ENCODE measurements at regions not wholly inside any gene's neighbourhood (a gene's known extent, or its start where the extent isn't known, plus 50 kb on each side); places are given as distances from the start of the nearest gene placed in this dataset.

- intact Hi-C loops (cut with DNase I; ENCODE audit: low total_unique reads), result no loop called here
- no peaks in the 10 kb centered on the region for H3K4me1 ChIP-seq
- TF ChIP-seq, protein P1, sequence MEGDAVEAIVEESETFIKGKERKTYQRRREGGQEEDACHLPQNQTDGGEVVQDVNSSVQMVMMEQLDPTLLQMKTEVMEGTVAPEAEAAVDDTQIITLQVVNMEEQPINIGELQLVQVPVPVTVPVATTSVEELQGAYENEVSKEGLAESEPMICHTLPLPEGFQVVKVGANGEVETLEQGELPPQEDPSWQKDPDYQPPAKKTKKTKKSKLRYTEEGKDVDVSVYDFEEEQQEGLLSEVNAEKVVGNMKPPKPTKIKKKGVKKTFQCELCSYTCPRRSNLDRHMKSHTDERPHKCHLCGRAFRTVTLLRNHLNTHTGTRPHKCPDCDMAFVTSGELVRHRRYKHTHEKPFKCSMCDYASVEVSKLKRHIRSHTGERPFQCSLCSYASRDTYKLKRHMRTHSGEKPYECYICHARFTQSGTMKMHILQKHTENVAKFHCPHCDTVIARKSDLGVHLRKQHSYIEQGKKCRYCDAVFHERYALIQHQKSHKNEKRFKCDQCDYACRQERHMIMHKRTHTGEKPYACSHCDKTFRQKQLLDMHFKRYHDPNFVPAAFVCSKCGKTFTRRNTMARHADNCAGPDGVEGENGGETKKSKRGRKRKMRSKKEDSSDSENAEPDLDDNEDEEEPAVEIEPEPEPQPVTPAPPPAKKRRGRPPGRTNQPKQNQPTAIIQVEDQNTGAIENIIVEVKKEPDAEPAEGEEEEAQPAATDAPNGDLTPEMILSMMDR (IDR thresholded peaks at IDR 0.05), result no peak
- DNase-seq, result no peak
- H3K27me3 ChIP-seq, result no peaks in the 10 kb centered on the region
- H3K27ac ChIP-seq, result no peak overlapping the region
- no peaks in the 10 kb centered on the region for H3K9me3 ChIP-seq
- H3K4me3 ChIP-seq, result no peak overlapping the region
- no peaks in the 10 kb centered on the region for H3K36me3 ChIP-seq
Observed at GRCh38 chrX:42399632-42400024, 378.3 kb downstream of the PPP1R2C start.

GRCh38 chrX:42398967-42399631 is 378.9 kb downstream of the PPP1R2C start:
- DNase-seq, result no peak
- TF ChIP-seq, protein P1 (IDR thresholded peaks at IDR 0.05), result no peak
- intact Hi-C loops (cut with DNase I; ENCODE audit: low total_unique reads), result no loop called here
- no peaks in the 10 kb centered on the region for H3K36me3 ChIP-seq
- H3K27me3 ChIP-seq, result no peaks in the 10 kb centered on the region
- H3K4me3 ChIP-seq, result no peak overlapping the region
- H3K4me1 ChIP-seq, result no peaks in the 10 kb centered on the region
- no peaks in the 10 kb centered on the region for H3K9me3 ChIP-seq
- no peak overlapping the region for H3K27ac ChIP-seq

DNA sequence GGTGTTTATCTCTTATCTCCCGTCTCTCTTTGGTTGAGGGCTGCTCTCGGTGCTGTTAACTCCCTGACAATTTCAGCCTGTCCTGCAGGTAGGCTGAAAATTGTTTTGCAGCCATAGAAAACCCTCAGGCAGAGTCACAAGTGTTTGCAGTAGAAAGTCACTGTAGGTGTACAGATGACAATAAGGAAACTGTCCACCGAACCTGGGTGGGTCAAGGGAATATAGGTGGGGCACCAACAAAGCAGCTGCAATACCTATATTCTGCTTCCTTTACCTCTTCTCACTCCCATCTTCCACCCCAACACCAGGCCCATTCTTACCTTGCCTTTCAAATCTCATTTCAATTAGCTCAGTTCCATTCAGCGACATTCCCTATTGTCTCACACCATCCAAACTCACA is 381.8 kb downstream of the PPP1R2C start:
- Histone ChIP-seq H3K27ac (no peak overlapping the region), H3K36me3 (no peaks in the 10 kb centered on the region), H3K4me3 (no peak overlapping the region), H3K9me3 (no peaks in the 10 kb centered on the region), H3K27me3 (no peaks in the 10 kb centered on the region), H3K4me1 (no peaks in the 10 kb centered on the region)
- intact Hi-C loops (cut with DNase I; ENCODE audit: low total_unique reads), result no loop called here
- no peak for DNase-seq
- TF ChIP-seq, protein P1 (IDR thresholded peaks at IDR 0.05), result no peak

DNA sequence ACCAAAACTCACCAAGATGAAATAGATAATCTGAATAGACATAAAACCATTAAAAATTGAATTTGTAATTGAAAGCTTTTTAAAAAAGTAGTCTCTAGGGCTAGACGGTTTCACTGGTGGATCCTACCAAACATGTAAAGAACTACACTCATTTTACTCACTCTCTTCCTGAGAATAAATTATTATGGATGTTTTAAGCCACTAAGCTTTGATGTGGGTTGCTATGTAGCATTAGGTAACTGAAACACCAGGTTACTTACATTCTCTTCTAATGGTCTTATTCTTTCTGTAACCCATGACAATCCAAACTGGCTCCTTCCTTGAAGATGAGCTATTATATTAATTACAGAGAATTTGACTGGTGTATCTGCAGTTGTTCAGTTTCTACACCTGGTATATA is 385.1 kb downstream of the PPP1R2C start:
- no peaks in the 10 kb centered on the region for H3K9me3 ChIP-seq
- TF ChIP-seq, protein P1 (IDR thresholded peaks at IDR 0.05), result no peak
- no peaks in the 10 kb centered on the region for H3K27me3 ChIP-seq

DNA sequence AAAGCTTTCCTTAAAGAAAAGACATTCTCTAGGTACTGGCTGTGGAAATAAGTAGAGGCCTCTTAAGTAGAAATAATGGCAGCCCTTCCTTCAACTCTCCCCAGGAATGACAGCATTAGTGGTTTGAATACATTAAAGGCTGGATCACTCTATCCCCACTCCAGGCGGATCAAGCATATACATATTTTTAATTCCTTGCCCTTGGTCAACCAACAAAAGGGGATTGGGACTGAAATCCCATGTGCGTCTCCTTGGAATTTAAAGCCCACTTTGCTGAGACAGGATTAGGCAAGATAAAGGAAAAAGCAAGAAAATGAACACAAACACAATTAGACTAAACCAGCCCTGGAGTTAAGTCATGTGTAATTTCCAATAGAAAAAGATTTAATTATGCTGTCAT is 391.3 kb downstream of the PPP1R2C start:
- Histone ChIP-seq H3K4me1 (no peaks in the 10 kb centered on the region), H3K36me3 (no peaks in the 10 kb centered on the region), H3K9me3 (no peaks in the 10 kb centered on the region), H3K4me3 (no peak overlapping the region), H3K27ac (no peak overlapping the region), H3K27me3 (no peaks in the 10 kb centered on the region)
- DNase-seq, result no peak
- intact Hi-C loops (cut with DNase I; ENCODE audit: low total_unique reads), result no loop called here
- TF ChIP-seq, protein P1 (IDR thresholded peaks at IDR 0.05), result no peak

More for the DNA sequence above, 385.1 kb downstream of the PPP1R2C start:
- H3K4me1 ChIP-seq, result no peaks in the 10 kb centered on the region
- intact Hi-C loops (cut with DNase I; ENCODE audit: low total_unique reads), result no loop called here
- H3K36me3 ChIP-seq, result no peaks in the 10 kb centered on the region
- H3K27ac ChIP-seq, result no peak overlapping the region
- no peak overlapping the region for H3K4me3 ChIP-seq
- DNase-seq, result no peak

- Histone ChIP-seq H3K4me3 (no peak overlapping the region), H3K36me3 (no peaks in the 10 kb centered on the region), H3K4me1 (no peaks in the 10 kb centered on the region), H3K27ac (no peak overlapping the region), H3K27me3 (no peaks in the 10 kb centered on the region), H3K9me3 (no peaks in the 10 kb centered on the region)
- TF ChIP-seq, protein P1 (IDR thresholded peaks at IDR 0.05), result no peak
- intact Hi-C loops (cut with DNase I; ENCODE audit: low total_unique reads), result no loop called here
- DNase-seq, result no peak
Observed at GRCh38 chrX:42385730-42386129, 392.2 kb downstream of the PPP1R2C start.

Data from tibial artery (tissue), 4 donors.